Activated CD4-positive, CD25-positive, alpha-beta regulatory T cell (primary cell): ENCODE measurements at regions not wholly inside any gene's neighbourhood (a gene's known extent, or its start where the extent isn't known, plus 50 kb on each side); places are given as distances from the start of the nearest gene placed in this dataset.
"Not testable (repeated sequence)": the region's sequence is repeated elsewhere in the genome, so short reads cannot be mapped to it uniquely, and the experiment has no call there.

Experiments used
- DNase-seq, 4 experiments: peaks; one replicate each; lab custom pipeline; 2025; lab: John Stamatoyannopoulos, UW

- DNase-seq: no peak
These were observed 56.3 kb upstream of the USP6NL start for GRCh38 chr10:11667756-11668155.

- DNase-seq: no peak
These were observed 52.5 kb upstream of the USP6NL start for GRCh38 chr10:11663763-11664555.

- not testable (repeated sequence) for DNase-seq
These were observed 51.7 kb upstream of the USP6NL start for GRCh38 chr10:11663126-11663515.

GRCh38 chr10:11661441-11661840 is 50.0 kb upstream of the USP6NL start:
- DNase-seq: no peak
